ENCODE measurements at regions not wholly inside any gene's neighbourhood (a gene's known extent, or its start where the extent isn't known, plus 50 kb on each side); places are given as distances from the start of the nearest gene placed in this dataset.

DNA sequence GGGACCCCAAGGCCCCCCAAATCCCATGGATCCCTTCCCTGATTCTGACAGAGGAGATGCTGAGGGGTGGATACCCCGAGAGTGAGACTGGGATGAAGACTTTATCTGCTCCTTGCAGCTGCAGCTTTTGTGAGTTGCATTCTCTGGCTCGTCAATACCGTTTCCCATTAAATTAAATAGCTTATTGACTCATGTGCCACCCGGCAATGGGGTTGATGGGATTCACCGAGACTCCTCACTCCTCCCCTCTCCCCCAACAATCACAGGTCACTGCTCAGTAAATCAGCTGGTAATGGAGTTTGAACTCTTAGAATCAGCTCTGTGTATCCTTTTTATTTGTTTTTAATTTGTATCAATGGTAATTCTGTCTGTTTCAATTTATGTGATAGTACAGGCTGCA is 337.5 kb upstream of the PLXNA2 start:
- TF ChIP-seq REST (IDR thresholded peaks at IDR 0.05; ENCODE audit: insufficient read depth in 1 of 2, low read depth in 2 of 2, low read length in 2 of 2) (no peak), TAF1 (IDR thresholded peaks at IDR 0.05; ENCODE audit: borderline replicate concordance, insufficient read depth, low read length) (no peak)

Data from PFSK-1 (cell line).